ENCODE measurements at regions not wholly inside any gene's neighbourhood (a gene's known extent, or its start where the extent isn't known, plus 50 kb on each side); places are given as distances from the start of the nearest gene placed in this dataset.
"Not testable (repeated sequence)": the region's sequence is repeated elsewhere in the genome, so short reads cannot be mapped to it uniquely, and the experiment has no call there.

GRCh38 chr12:46985816-46986215, 93.6 kb upstream of the PCED1B start:
- DNase-seq (ENCODE audit: low read depth, low spot score): no peak
- dilution Hi-C loops (cut with MboI; ENCODE audit: extremely low pct_ligation_motif_present, low sequenced_read_pairs): no loop called here
- no peak overlapping the region for H3K27ac ChIP-seq (ENCODE audit: control insufficient read depth, insufficient read depth, low read length)
- no peaks in the 10 kb centered on the region for H3K27me3 ChIP-seq (ENCODE audit: control insufficient read depth, extremely low read depth, insufficient read depth, low read length)
- no peak for TF ChIP-seq CTCF (optimal IDR thresholded peaks at IDR 0.05 in 1 of 3, IDR thresholded peaks at IDR 0.05 in 1 of 3, conservative IDR thresholded peaks at IDR 0.05 in 1 of 3; ENCODE audit: extremely low read depth in 1 of 3, insufficient read depth in 2 of 3, low read length in 3 of 3)
- no peak for TF ChIP-seq EZH2 (IDR thresholded peaks at IDR 0.05; ENCODE audit: low read length)
- H4K20me1 ChIP-seq (ENCODE audit: control insufficient read depth, extremely low read depth, insufficient read depth, low read length): no peaks in the 10 kb centered on the region
- no peaks in the 10 kb centered on the region for H3K9me1 ChIP-seq (ENCODE audit: control insufficient read depth, extremely low read depth, insufficient read depth, low read length)
- peak overlapping the region; percentile 25 for H2AFZ ChIP-seq (ENCODE audit: control insufficient read depth, low read length)
- H3K4me2 ChIP-seq (ENCODE audit: control insufficient read depth, extremely low read depth, insufficient read depth, low read depth, low read length): no peak overlapping the region
- FAIRE-seq: no peak
- H3K4me1 ChIP-seq (ENCODE audit: control insufficient read depth, extremely low read depth, insufficient read depth, low read length): peaks cover 24% of the 10 kb centered on the region
- H3K4me3 ChIP-seq (ENCODE audit: control insufficient read depth in 2 of 3, extremely low read depth in 1 of 3, insufficient read depth in 2 of 3, low read depth in 1 of 3, low read length in 3 of 3): no peak overlapping the region
- no peak overlapping the region for H3K9ac ChIP-seq (ENCODE audit: control insufficient read depth, extremely low read depth, insufficient read depth, low read length)
- no peaks in the 10 kb centered on the region for H3K79me2 ChIP-seq (ENCODE audit: control insufficient read depth, insufficient read depth, low read length)
- H3K9me3 ChIP-seq (ENCODE audit: control insufficient read depth, low read depth, low read length): no peaks in the 10 kb centered on the region
- no peaks in the 10 kb centered on the region for H3K36me3 ChIP-seq (ENCODE audit: control insufficient read depth in 2 of 2, extremely low read depth in 1 of 2, insufficient read depth in 2 of 2, low read length in 2 of 2)

GRCh38 chr12:46988122-46988521, 91.3 kb upstream of the PCED1B start:
- H3K4me2 ChIP-seq (ENCODE audit: control insufficient read depth, extremely low read depth, insufficient read depth, low read depth, low read length); H3K9me1 ChIP-seq (ENCODE audit: control insufficient read depth, extremely low read depth, insufficient read depth, low read length); dilution Hi-C loops (cut with MboI; ENCODE audit: extremely low pct_ligation_motif_present, low sequenced_read_pairs); H3K27ac ChIP-seq (ENCODE audit: control insufficient read depth, insufficient read depth, low read length); H3K79me2 ChIP-seq (ENCODE audit: control insufficient read depth, insufficient read depth, low read length); FAIRE-seq; H2AFZ ChIP-seq (ENCODE audit: control insufficient read depth, low read length); H3K9me3 ChIP-seq (ENCODE audit: control insufficient read depth, low read depth, low read length); H3K36me3 ChIP-seq (ENCODE audit: control insufficient read depth in 2 of 2, extremely low read depth in 1 of 2, insufficient read depth in 2 of 2, low read length in 2 of 2); H4K20me1 ChIP-seq (ENCODE audit: control insufficient read depth, extremely low read depth, insufficient read depth, low read length); H3K27me3 ChIP-seq (ENCODE audit: control insufficient read depth, extremely low read depth, insufficient read depth, low read length); H3K9ac ChIP-seq (ENCODE audit: control insufficient read depth, extremely low read depth, insufficient read depth, low read length); DNase-seq (ENCODE audit: low read depth, low spot score); H3K4me3 ChIP-seq (ENCODE audit: control insufficient read depth in 2 of 3, extremely low read depth in 1 of 3, insufficient read depth in 2 of 3, low read depth in 1 of 3, low read length in 3 of 3): not testable (repeated sequence)
- peaks cover 13% of the 10 kb centered on the region for H3K4me1 ChIP-seq (ENCODE audit: control insufficient read depth, extremely low read depth, insufficient read depth, low read length)

- dilution Hi-C loops (cut with MboI; ENCODE audit: extremely low pct_ligation_motif_present, low sequenced_read_pairs): no loop called here
- FAIRE-seq (no peak), DNase-seq (ENCODE audit: low read depth, low spot score) (no peak)
- Histone ChIP-seq H3K79me2 (ENCODE audit: control insufficient read depth, insufficient read depth, low read length) (no peaks in the 10 kb centered on the region), H4K20me1 (ENCODE audit: control insufficient read depth, extremely low read depth, insufficient read depth, low read length) (no peaks in the 10 kb centered on the region), H3K4me3 (ENCODE audit: control insufficient read depth in 2 of 3, extremely low read depth in 1 of 3, insufficient read depth in 2 of 3, low read depth in 1 of 3, low read length in 3 of 3) (no peak overlapping the region), H3K9me3 (ENCODE audit: control insufficient read depth, low read depth, low read length) (no peaks in the 10 kb centered on the region), H3K4me2 (ENCODE audit: control insufficient read depth, extremely low read depth, insufficient read depth, low read depth, low read length) (no peak overlapping the region), H3K36me3 (ENCODE audit: control insufficient read depth in 2 of 2, extremely low read depth in 1 of 2, insufficient read depth in 2 of 2, low read length in 2 of 2) (no peaks in the 10 kb centered on the region), H3K4me1 (ENCODE audit: control insufficient read depth, extremely low read depth, insufficient read depth, low read length) (no peaks in the 10 kb centered on the region), H3K9ac (ENCODE audit: control insufficient read depth, extremely low read depth, insufficient read depth, low read length) (no peak overlapping the region), H2AFZ (ENCODE audit: control insufficient read depth, low read length) (no peak overlapping the region), H3K9me1 (ENCODE audit: control insufficient read depth, extremely low read depth, insufficient read depth, low read length) (no peaks in the 10 kb centered on the region), H3K27ac (ENCODE audit: control insufficient read depth, insufficient read depth, low read length) (no peak overlapping the region), H3K27me3 (ENCODE audit: control insufficient read depth, extremely low read depth, insufficient read depth, low read length) (no peaks in the 10 kb centered on the region)
- TF ChIP-seq CTCF (optimal IDR thresholded peaks at IDR 0.05 in 1 of 3, IDR thresholded peaks at IDR 0.05 in 1 of 3, conservative IDR thresholded peaks at IDR 0.05 in 1 of 3; ENCODE audit: extremely low read depth in 1 of 3, insufficient read depth in 2 of 3, low read length in 3 of 3): no peak
- TF ChIP-seq EZH2 (IDR thresholded peaks at IDR 0.05; ENCODE audit: low read length): no peak
These were observed 89.2 kb upstream of the PCED1B start for GRCh38 chr12:46990211-46990610.

- H3K9ac ChIP-seq (ENCODE audit: control insufficient read depth, extremely low read depth, insufficient read depth, low read length); H3K36me3 ChIP-seq (ENCODE audit: control insufficient read depth in 2 of 2, extremely low read depth in 1 of 2, insufficient read depth in 2 of 2, low read length in 2 of 2); H3K27me3 ChIP-seq (ENCODE audit: control insufficient read depth, extremely low read depth, insufficient read depth, low read length); FAIRE-seq; H4K20me1 ChIP-seq (ENCODE audit: control insufficient read depth, extremely low read depth, insufficient read depth, low read length); H3K4me1 ChIP-seq (ENCODE audit: control insufficient read depth, extremely low read depth, insufficient read depth, low read length); DNase-seq (ENCODE audit: low read depth, low spot score); H3K9me3 ChIP-seq (ENCODE audit: control insufficient read depth, low read depth, low read length); H3K4me3 ChIP-seq (ENCODE audit: control insufficient read depth in 2 of 3, extremely low read depth in 1 of 3, insufficient read depth in 2 of 3, low read depth in 1 of 3, low read length in 3 of 3); H3K4me2 ChIP-seq (ENCODE audit: control insufficient read depth, extremely low read depth, insufficient read depth, low read depth, low read length); H3K27ac ChIP-seq (ENCODE audit: control insufficient read depth, insufficient read depth, low read length); H3K9me1 ChIP-seq (ENCODE audit: control insufficient read depth, extremely low read depth, insufficient read depth, low read length); dilution Hi-C loops (cut with MboI; ENCODE audit: extremely low pct_ligation_motif_present, low sequenced_read_pairs); H2AFZ ChIP-seq (ENCODE audit: control insufficient read depth, low read length); H3K79me2 ChIP-seq (ENCODE audit: control insufficient read depth, insufficient read depth, low read length): not testable (repeated sequence)
These were observed 87.4 kb upstream of the PCED1B start for GRCh38 chr12:46992051-46992450.
